A673 (cell line): ENCODE measurements at regions not wholly inside any gene's neighbourhood (a gene's known extent, or its start where the extent isn't known, plus 50 kb on each side); places are given as distances from the start of the nearest gene placed in this dataset.

Experiments
- EZH2 ChIP-seq: fragments of 200-600 bp; sonication (generic); IDR thresholded peaks from 2 replicates; pipeline ENCODE4 v1.6.1; 2017; ENCODE audit warnings: borderline replicate concordance, low read depth, mild to moderate bottlenecking, mixed read lengths, antibody characterized with exemption, low read length; ENCODE audit not compliant: poor library complexity, severe bottlenecking
- TF ChIP-seq, protein P1 (sequence below): fragments of 300-800, 200-600 bp; sonication (generic); conservative IDR thresholded peaks from 2 replicates; pipeline ENCODE4 v1.5.1; 2017; ENCODE audit warnings: low read depth, mild to moderate bottlenecking, antibody characterized with exemption, low read length, moderate library complexity, mixed read lengths

DNA sequence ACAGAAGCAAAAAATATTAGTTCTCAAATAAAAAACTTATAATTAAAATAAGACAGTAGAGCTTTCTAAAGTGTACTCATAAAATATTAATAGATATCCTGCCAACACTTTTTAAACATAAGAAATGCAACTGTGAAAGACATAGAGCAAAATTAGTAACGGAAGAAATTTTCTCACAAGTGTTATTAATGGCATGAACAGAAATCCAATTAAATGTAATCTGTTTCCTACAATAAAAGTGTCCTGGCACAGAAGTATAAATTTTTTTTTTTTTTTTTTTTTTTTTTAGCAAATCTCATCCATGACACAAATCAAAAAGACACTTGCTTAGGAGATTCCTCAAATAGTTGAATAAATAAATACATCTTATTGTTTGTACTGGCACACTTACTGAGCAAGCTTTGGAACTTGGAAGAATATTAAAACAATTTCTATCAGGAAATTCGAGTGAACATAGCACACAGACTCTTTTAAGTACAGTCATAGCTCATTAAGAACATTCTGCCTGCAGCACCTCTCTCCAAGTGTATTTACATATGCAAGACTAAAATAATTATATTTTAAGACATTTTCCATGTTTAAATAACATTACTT lies 227.2 kb upstream of the ROBO2 start:
- TF ChIP-seq, protein P1, sequence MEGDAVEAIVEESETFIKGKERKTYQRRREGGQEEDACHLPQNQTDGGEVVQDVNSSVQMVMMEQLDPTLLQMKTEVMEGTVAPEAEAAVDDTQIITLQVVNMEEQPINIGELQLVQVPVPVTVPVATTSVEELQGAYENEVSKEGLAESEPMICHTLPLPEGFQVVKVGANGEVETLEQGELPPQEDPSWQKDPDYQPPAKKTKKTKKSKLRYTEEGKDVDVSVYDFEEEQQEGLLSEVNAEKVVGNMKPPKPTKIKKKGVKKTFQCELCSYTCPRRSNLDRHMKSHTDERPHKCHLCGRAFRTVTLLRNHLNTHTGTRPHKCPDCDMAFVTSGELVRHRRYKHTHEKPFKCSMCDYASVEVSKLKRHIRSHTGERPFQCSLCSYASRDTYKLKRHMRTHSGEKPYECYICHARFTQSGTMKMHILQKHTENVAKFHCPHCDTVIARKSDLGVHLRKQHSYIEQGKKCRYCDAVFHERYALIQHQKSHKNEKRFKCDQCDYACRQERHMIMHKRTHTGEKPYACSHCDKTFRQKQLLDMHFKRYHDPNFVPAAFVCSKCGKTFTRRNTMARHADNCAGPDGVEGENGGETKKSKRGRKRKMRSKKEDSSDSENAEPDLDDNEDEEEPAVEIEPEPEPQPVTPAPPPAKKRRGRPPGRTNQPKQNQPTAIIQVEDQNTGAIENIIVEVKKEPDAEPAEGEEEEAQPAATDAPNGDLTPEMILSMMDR, result no peak
- no peak for TF ChIP-seq EZH2
